OCI-LY1 (cell line): ENCODE measurements at regions not wholly inside any gene's neighbourhood (a gene's known extent, or its start where the extent isn't known, plus 50 kb on each side); places are given as distances from the start of the nearest gene placed in this dataset.

ENCODE experiments used
- H2AFZ ChIP-seq: fragments of 200-600 bp; sonication (generic), shearing (Covaris generic); 2 replicates; pipeline ENCODE4 v1.6.0; 2014; ENCODE audit warnings: antibody characterized with exemption, mild to moderate bottlenecking, low read length
- H3F3A ChIP-seq: fragments of 200-600 bp; sonication (generic), shearing (Covaris generic); 2 replicates; pipeline ENCODE4 v1.6.0; 2014; ENCODE audit warnings: mild to moderate bottlenecking, antibody characterized with exemption, low read length, moderate library complexity; ENCODE audit not compliant: insufficient read depth
- H3K27ac ChIP-seq: fragments of 200-600 bp; sonication (generic); 2 replicates; pipeline ENCODE4 v1.5.1; 2014; ENCODE audit warnings: low read length, mixed run types, mild to moderate bottlenecking, low read depth; ENCODE audit not compliant: poor library complexity, severe bottlenecking
- H3K27me3 ChIP-seq: fragments of 200-600 bp; sonication (generic); 2 replicates; pipeline ENCODE4 v1.6.0; 2014; ENCODE audit warnings: antibody characterized with exemption, mild to moderate bottlenecking, low read length, moderate library complexity; ENCODE audit not compliant: insufficient read depth
- H3K36me3 ChIP-seq: fragments of 200-600 bp; sonication (generic); 2 replicates; pipeline ENCODE4 v1.6.1; 2014; ENCODE audit warnings: mild to moderate bottlenecking, antibody characterized with exemption, low read length, moderate library complexity, mixed read lengths; ENCODE audit not compliant: insufficient read depth
- H3K4me1 ChIP-seq: fragments of 200-600 bp; sonication (generic); 2 replicates; pipeline ENCODE4 v1.5.1; 2014; ENCODE audit warnings: mild to moderate bottlenecking, low read length, moderate library complexity; ENCODE audit not compliant: insufficient read depth, severe bottlenecking
- H3K4me2 ChIP-seq: fragments of 200-600 bp; sonication (generic), shearing (Covaris generic); 2 replicates; pipeline ENCODE4 v1.6.1; 2014; ENCODE audit warnings: low read length
- H3K4me3 ChIP-seq: fragments of 200-600 bp; sonication (generic); 2 replicates; pipeline ENCODE4 v1.5.1; 2014; ENCODE audit warnings: low read length, low read depth, mild to moderate bottlenecking, mixed read lengths; ENCODE audit not compliant: poor library complexity, severe bottlenecking
- H3K79me2 ChIP-seq: fragments of 200-600 bp; shearing (Covaris generic); 2 replicates; pipeline ENCODE4 v1.6.1; 2016; ENCODE audit warnings: mixed run types, low read length, mixed read lengths; ENCODE audit not compliant: insufficient read depth
- H3K9ac ChIP-seq: fragments of 200-600 bp; sonication (generic), shearing (Covaris generic); 2 replicates; pipeline ENCODE4 v1.6.1; 2014; ENCODE audit warnings: mild to moderate bottlenecking, low read length, mixed read lengths
- H3K9me2 ChIP-seq: fragments of 200-600 bp; sonication (generic), shearing (Covaris generic); 2 replicates; pipeline ENCODE4 v1.6.1; 2014; ENCODE audit warnings: low read depth, mild to moderate bottlenecking, low read length, mixed read lengths
- H3K9me3 ChIP-seq: fragments of 200-600 bp; shearing (Covaris generic); 2 replicates; pipeline ENCODE4 v1.6.1; 2014; ENCODE audit warnings: low read length, mixed read lengths
- H4K20me1 ChIP-seq: fragments of 200-600 bp; sonication (generic), shearing (Covaris generic); 2 replicates; pipeline ENCODE4 v1.6.0; 2016; ENCODE audit warnings: mild to moderate bottlenecking, low read length; ENCODE audit not compliant: insufficient read depth
- EZH2 ChIP-seq: fragments of 200-600 bp; sonication (generic), shearing (Covaris generic); IDR thresholded peaks from 2 replicates; pipeline ENCODE4 v1.8.0; 2017; ENCODE audit warnings: borderline replicate concordance, mixed run types, mild to moderate bottlenecking, antibody characterized with exemption, low read length, moderate library complexity, mixed read lengths
- TF ChIP-seq, protein P1 (sequence below): fragments of 200-600 bp; sonication (generic), shearing (Covaris generic); IDR thresholded peaks from 2 replicates; pipeline ENCODE4 v1.5.1; 2017; ENCODE audit warnings: mild to moderate bottlenecking, antibody characterized with exemption, low read length, moderate library complexity, mixed read lengths

DNA sequence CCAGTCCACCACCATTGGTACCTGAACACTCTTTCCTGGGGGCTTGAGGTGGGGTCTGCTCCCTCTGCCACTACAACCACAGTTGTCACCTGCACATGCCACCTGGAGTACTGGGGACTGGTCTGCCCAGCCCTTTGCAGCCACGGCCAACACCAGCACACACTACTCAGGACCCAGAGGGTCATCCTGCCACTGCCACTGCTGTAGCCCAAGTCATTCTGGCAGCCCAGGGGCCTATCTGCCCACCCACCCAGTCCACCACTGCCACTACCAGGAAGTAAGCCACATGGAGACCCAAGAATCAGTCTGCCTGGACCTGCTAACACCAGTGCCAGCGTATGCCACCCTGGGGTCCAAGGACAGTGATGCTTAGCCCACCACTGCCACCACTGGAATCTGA lies 302.4 kb upstream of the TRPC7 start:
- H3K9me3 ChIP-seq, result peaks cover 4% of the 10 kb centered on the region; the same call in 1 of the 2 replicates
- no peaks in the 10 kb centered on the region for H3K9me2 ChIP-seq
- H3K27ac ChIP-seq, result no peak overlapping the region
- no peaks in the 10 kb centered on the region for H4K20me1 ChIP-seq
- H3K36me3 ChIP-seq, result no peaks in the 10 kb centered on the region
- no peak for TF ChIP-seq EZH2
- TF ChIP-seq, protein P1, sequence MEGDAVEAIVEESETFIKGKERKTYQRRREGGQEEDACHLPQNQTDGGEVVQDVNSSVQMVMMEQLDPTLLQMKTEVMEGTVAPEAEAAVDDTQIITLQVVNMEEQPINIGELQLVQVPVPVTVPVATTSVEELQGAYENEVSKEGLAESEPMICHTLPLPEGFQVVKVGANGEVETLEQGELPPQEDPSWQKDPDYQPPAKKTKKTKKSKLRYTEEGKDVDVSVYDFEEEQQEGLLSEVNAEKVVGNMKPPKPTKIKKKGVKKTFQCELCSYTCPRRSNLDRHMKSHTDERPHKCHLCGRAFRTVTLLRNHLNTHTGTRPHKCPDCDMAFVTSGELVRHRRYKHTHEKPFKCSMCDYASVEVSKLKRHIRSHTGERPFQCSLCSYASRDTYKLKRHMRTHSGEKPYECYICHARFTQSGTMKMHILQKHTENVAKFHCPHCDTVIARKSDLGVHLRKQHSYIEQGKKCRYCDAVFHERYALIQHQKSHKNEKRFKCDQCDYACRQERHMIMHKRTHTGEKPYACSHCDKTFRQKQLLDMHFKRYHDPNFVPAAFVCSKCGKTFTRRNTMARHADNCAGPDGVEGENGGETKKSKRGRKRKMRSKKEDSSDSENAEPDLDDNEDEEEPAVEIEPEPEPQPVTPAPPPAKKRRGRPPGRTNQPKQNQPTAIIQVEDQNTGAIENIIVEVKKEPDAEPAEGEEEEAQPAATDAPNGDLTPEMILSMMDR, result no peak
- H3K27me3 ChIP-seq, result no peaks in the 10 kb centered on the region
- no peak overlapping the region for H3K4me2 ChIP-seq
- H3K79me2 ChIP-seq, result no peaks in the 10 kb centered on the region
- no peaks in the 10 kb centered on the region for H3K4me1 ChIP-seq
- H2AFZ ChIP-seq, result no peak overlapping the region
- no peak overlapping the region for H3K4me3 ChIP-seq
- H3F3A ChIP-seq, result no peaks in the 10 kb centered on the region
- H3K9ac ChIP-seq, result no peak overlapping the region

DNA sequence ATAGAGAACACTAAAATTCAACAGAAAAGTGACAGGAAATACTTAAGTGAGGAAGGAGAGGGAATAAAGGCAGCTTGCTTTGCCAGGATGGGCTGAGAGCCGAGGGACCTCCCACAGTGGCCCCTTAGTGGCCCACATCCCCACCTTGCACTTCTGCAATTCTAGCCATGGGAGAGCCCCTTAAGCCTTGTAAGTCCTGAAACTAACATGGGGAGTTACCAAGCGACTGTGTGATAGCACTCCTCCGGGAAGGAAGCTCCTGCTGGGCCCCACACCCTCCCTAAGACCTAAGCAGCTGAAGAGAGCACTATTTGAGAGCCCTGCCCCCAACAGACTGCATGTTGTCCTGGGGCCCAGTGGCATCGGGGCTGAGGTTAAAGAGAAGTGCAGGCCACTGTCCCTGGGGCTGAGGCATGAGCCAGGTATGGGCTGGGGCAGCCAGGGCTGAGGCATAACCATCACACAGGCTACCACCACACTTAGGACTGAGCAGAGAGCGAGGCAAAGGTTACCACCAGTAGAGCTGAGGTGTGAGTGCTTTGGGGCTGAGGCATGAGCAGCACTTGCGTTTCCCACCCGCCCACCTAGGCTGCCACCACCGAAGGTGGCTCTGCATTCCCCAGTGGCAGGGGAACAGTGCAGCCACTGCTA lies 301.8 kb upstream of the TRPC7 start:
- no peaks in the 10 kb centered on the region for H3K27me3 ChIP-seq
- no peak overlapping the region for H3K4me2 ChIP-seq
- H3K9me2 ChIP-seq, result no peaks in the 10 kb centered on the region
- no peak overlapping the region for H3K9ac ChIP-seq
- H3K27ac ChIP-seq, result no peak overlapping the region
- H2AFZ ChIP-seq, result no peak overlapping the region
- no peaks in the 10 kb centered on the region for H3K36me3 ChIP-seq
- no peaks in the 10 kb centered on the region for H4K20me1 ChIP-seq
- H3K4me1 ChIP-seq, result no peaks in the 10 kb centered on the region
- no peaks in the 10 kb centered on the region for H3K79me2 ChIP-seq
- H3F3A ChIP-seq, result no peaks in the 10 kb centered on the region
- no peak overlapping the region for H3K4me3 ChIP-seq
- TF ChIP-seq, protein P1, result no peak
- TF ChIP-seq EZH2, result no peak
- H3K9me3 ChIP-seq, result peaks cover 4% of the 10 kb centered on the region; the same call in 1 of the 2 replicates

DNA sequence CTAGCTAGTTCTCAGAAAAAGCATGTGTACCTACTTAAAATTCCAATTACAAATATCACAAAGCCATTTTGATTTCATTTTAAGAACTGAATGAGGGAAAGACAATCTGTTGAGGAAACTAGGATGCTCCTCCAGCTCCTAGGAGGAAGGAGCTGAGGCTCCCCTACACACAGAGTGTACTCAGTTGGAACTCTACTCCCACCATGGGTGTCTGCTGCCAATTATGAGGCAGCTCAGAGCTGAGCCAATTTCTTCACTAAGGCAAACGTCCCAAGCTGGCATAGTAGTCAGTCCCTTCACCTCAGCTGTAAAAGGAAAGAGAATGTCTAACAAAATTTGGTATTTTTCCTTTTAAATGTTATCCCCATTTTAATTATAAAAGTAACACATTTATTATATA lies 300.0 kb upstream of the TRPC7 start:
- Histone ChIP-seq H3F3A (no peaks in the 10 kb centered on the region), H3K4me1 (no peaks in the 10 kb centered on the region), H3K4me3 (no peak overlapping the region), H3K9me3 (peaks cover 3% of the 10 kb centered on the region; the same call in 1 of the 2 replicates), H3K79me2 (no peaks in the 10 kb centered on the region), H2AFZ (no peak overlapping the region), H4K20me1 (no peaks in the 10 kb centered on the region), H3K27ac (no peak overlapping the region), H3K9ac (no peak overlapping the region), H3K27me3 (no peaks in the 10 kb centered on the region), H3K36me3 (no peaks in the 10 kb centered on the region), H3K9me2 (no peaks in the 10 kb centered on the region), H3K4me2 (no peak overlapping the region)
- TF ChIP-seq, protein P1, result no peak
- no peak for TF ChIP-seq EZH2
